ENCODE measurements at regions not wholly inside any gene's neighbourhood (a gene's known extent, or its start where the extent isn't known, plus 50 kb on each side); places are given as distances from the start of the nearest gene placed in this dataset.

DNA sequence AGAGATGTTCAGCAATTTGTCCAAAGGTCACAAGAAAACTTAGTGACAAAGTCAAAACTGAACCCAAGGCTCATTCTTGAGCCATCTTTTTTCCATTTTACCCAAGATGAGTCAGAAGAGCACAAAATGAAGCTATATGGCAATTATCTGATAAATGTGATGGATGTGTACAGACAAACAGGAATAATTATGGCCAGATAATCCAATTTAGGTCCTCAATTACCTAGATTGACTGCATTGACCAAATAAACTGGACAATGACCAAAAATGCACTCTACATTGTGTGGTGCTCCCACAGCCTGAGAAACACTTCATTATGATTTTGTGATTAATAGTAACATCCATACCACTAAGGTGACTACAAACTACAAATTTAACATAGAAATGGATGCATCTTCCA, 1105.8 kb downstream of the IGSF11 start:
- Histone ChIP-seq H2AFZ (no peak overlapping the region), H3F3A (ENCODE audit: insufficient read depth, low read depth) (no peaks in the 10 kb centered on the region), H3K79me2 (ENCODE audit: low read depth) (no peaks in the 10 kb centered on the region), H3K27ac (no peak overlapping the region), H3K36me3 (ENCODE audit: low read depth) (no peaks in the 10 kb centered on the region), H3K27me3 (ENCODE audit: insufficient read depth, low read depth) (no peaks in the 10 kb centered on the region), H4K20me1 (ENCODE audit: insufficient read depth) (no peaks in the 10 kb centered on the region), H3K9me2 (ENCODE audit: insufficient read depth) (no peaks in the 10 kb centered on the region), H3K4me1 (replicated peaks; ENCODE audit: insufficient read depth) (no peaks in the 10 kb centered on the region), H3K9me3 (ENCODE audit: insufficient read depth, low read depth) (no peaks in the 10 kb centered on the region), H3K4me2 (no peak overlapping the region), H3K4me3 (no peak overlapping the region)
- intact Hi-C loops (cut with micrococcal nuclease; ENCODE audit: unreplicated experiment), result no loop called here
- POLR2A ChIA-PET (ENCODE audit: unreplicated experiment), result no interaction called here
- no peak for DNase-seq
- BruUV-seq (replicated peaks), result no TSS peak
- no peak for TF ChIP-seq EZH2 (IDR thresholded peaks at IDR 0.05; ENCODE audit: low read depth)
- TF ChIP-seq CTCF (conservative IDR thresholded peaks at IDR 0.05), result no peak
- CTCF ChIA-PET, result no interaction called here

GRCh38 chr3:117932441-117932840, 1102.2 kb downstream of the IGSF11 start:
- no peaks in the 10 kb centered on the region for H3K9me3 ChIP-seq (ENCODE audit: insufficient read depth, low read depth)
- TF ChIP-seq EZH2 (IDR thresholded peaks at IDR 0.05; ENCODE audit: low read depth) (no peak), CTCF (conservative IDR thresholded peaks at IDR 0.05) (no peak)
- H3K4me1 ChIP-seq (replicated peaks; ENCODE audit: insufficient read depth), result no peaks in the 10 kb centered on the region
- no peaks in the 10 kb centered on the region for H4K20me1 ChIP-seq (ENCODE audit: insufficient read depth)
- H3K27ac ChIP-seq, result no peak overlapping the region
- H3K9me2 ChIP-seq (ENCODE audit: insufficient read depth), result no peaks in the 10 kb centered on the region
- no peak overlapping the region for H3K4me2 ChIP-seq
- no TSS peak for BruUV-seq (replicated peaks)
- H3K27me3 ChIP-seq (ENCODE audit: insufficient read depth, low read depth), result no peaks in the 10 kb centered on the region
- H3K36me3 ChIP-seq (ENCODE audit: low read depth), result no peaks in the 10 kb centered on the region
- POLR2A ChIA-PET (ENCODE audit: unreplicated experiment), result no interaction called here
- no peak overlapping the region for H3K4me3 ChIP-seq
- H3K79me2 ChIP-seq (ENCODE audit: low read depth), result no peaks in the 10 kb centered on the region
- H2AFZ ChIP-seq, result no peak overlapping the region
- no peaks in the 10 kb centered on the region for H3F3A ChIP-seq (ENCODE audit: insufficient read depth, low read depth)
- intact Hi-C loops (cut with micrococcal nuclease; ENCODE audit: unreplicated experiment), result no loop called here
- CTCF ChIA-PET, result no interaction called here
- DNase-seq, result no peak

DNA sequence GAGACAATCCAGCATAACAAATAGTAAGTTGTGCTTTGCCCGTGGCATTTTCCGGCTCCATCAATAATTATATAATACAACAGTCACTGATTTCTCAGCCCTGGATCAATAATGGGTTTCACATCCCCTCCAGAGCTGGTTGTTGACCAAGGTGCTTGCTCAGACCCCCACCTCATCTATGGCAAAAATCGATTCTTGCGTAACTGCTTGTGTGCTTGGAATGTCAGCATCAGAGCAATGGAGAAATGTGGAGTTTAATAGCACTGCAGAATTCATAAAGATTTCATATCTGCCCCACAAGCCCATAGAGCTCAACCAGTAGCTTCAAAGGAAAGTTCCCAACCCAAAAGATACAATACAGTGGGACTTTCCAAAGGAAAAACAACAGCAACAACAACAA, 1098.5 kb downstream of the IGSF11 start:
- no TSS peak for BruUV-seq (replicated peaks)
- Histone ChIP-seq H3K4me1 (replicated peaks; ENCODE audit: insufficient read depth) (no peaks in the 10 kb centered on the region), H3K27me3 (ENCODE audit: insufficient read depth, low read depth) (no peaks in the 10 kb centered on the region), H3K27ac (no peak overlapping the region), H3K4me2 (no peak overlapping the region), H3K36me3 (ENCODE audit: low read depth) (no peaks in the 10 kb centered on the region), H3K4me3 (no peak overlapping the region), H3K9me3 (ENCODE audit: insufficient read depth, low read depth) (no peaks in the 10 kb centered on the region), H2AFZ (no peak overlapping the region), H3K9me2 (ENCODE audit: insufficient read depth) (no peaks in the 10 kb centered on the region), H3K79me2 (ENCODE audit: low read depth) (no peaks in the 10 kb centered on the region), H3F3A (ENCODE audit: insufficient read depth, low read depth) (no peaks in the 10 kb centered on the region), H4K20me1 (ENCODE audit: insufficient read depth) (no peaks in the 10 kb centered on the region)
- CTCF ChIA-PET, result no interaction called here
- POLR2A ChIA-PET (ENCODE audit: unreplicated experiment), result interaction anchor here (0.6 kb wide), 1 partner anchor 266 kb away, joined by 6 read pairs; no protein-coding TSS in a partner anchor
- TF ChIP-seq CTCF (conservative IDR thresholded peaks at IDR 0.05), result no peak
- no peak for TF ChIP-seq EZH2 (IDR thresholded peaks at IDR 0.05; ENCODE audit: low read depth)
- no peak for DNase-seq
- intact Hi-C loops (cut with micrococcal nuclease; ENCODE audit: unreplicated experiment), result no loop called here

Data from PC-9 (cell line).